Gastroesophageal sphincter (tissue), 4 donors: ENCODE measurements at regions not wholly inside any gene's neighbourhood (a gene's known extent, or its start where the extent isn't known, plus 50 kb on each side); places are given as distances from the start of the nearest gene placed in this dataset.

ENCODE experiments used
- ATAC-seq: fragments of 150-250 bp; one replicate; pipeline ENCODE4 v1.9.1; 2016; ENCODE audit warnings: mild to moderate bottlenecking, moderate library complexity
- H3K27ac ChIP-seq, 4 donors: fragments of 200-600 bp; sonication (generic) in 3 of 4; 1 replicate in 3 of 4; 2 replicates in 1 of 4; pipeline ENCODE4 v1.5.1; 2016 to 2019
- H3K27me3 ChIP-seq: fragments of 200-600 bp; sonication (generic); one replicate; pipeline ENCODE4 v1.5.1; 2019
- H3K36me3 ChIP-seq, 2 donors: fragments of 200-600 bp; sonication (generic); one replicate each; pipeline ENCODE4 v1.5.1; 2019; ENCODE audit warnings: control low read depth in 1 of 2
- H3K4me1 ChIP-seq, 3 donors: fragments of 200-600 bp; sonication (generic); 1 replicate in 2 of 3; 2 replicates in 1 of 3; pipeline ENCODE4 v1.5.1; 2016 to 2019; ENCODE audit warnings: control low read depth in 2 of 3
- H3K4me3 ChIP-seq, 2 donors: fragments of 200-600 bp; sonication (generic); one replicate each; pipeline ENCODE4 v1.5.1; 2019; ENCODE audit warnings: mild to moderate bottlenecking in 1 of 2, moderate library complexity in 1 of 2
- H3K9me3 ChIP-seq, 3 donors: fragments of 200-600 bp; sonication (generic); one replicate each; pipeline ENCODE4 v1.5.1; 2017 to 2019; ENCODE audit warnings: control low read depth in 2 of 3
- EP300 ChIP-seq: sonication (generic); formaldehyde crosslinking; IDR thresholded peaks from one replicate; pipeline ENCODE4 v1.6.1; 2017; ENCODE audit warnings: antibody characterized with exemption, mild to moderate bottlenecking
- POLR2A ChIP-seq, 2 donors: fragments of 450-650 bp; IDR thresholded peaks; one replicate each; pipeline ENCODE4 v1.6.1; 2017; ENCODE audit warnings: antibody characterized with exemption in 2 of 2, mild to moderate bottlenecking in 2 of 2, moderate library complexity in 1 of 2
- POLR2AphosphoS5 ChIP-seq: sonication (generic); formaldehyde crosslinking; IDR thresholded peaks from one replicate; pipeline ENCODE4 v1.6.1; 2017; ENCODE audit warnings: antibody characterized with exemption
- WGBS, 2 donors: methylation state at CpG; one replicate each; pipeline ENCODE4 v1.1.5; 2018; ENCODE audit warnings: low coverage in 1 of 2; 5-methylcytosine and 5-hydroxymethylcytosine counted together
- TF ChIP-seq, protein P1 (sequence below), 4 experiments: fragments of 200-600 bp in 2 of 4; fragments of 450-650 bp in 2 of 4; sonication (generic) in 1 of 4; IDR thresholded peaks; one replicate each; pipeline ENCODE4 v1.5.1; 2017 to 2019; ENCODE audit warnings: antibody characterized with exemption in 4 of 4, mild to moderate bottlenecking in 2 of 4, moderate library complexity in 2 of 4

DNA sequence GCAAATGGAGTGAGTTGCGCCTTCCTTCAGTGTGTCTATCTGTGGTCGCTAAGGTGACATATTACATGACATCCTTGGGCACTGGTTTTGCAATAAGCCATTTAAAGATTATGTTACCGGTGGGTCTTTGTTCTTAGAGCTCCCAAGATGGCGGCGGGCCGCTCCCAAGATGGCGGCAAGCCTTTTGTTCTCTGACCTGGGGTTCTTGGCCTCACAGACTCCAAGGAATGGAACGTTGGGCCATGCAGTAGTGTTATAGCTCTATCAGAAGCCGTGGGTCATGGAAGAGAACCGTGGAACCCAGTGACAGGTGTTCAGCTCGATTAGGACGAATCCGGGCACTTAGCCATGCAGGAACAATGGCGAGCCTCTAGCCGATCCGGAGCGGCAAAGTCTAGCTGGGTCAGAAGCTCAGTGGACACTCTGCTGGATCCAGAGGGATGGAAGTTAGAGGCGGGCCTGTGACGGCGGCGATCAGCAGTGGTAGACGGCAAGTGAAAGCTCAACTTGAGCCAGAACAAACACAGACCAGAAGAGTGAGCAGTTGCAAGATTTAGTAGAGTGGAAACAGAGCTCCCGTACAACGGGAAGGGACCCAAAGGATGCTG lies 188.6 kb downstream of the TEX29 start:
- Histone ChIP-seq H3K9me3 (no peaks in the 10 kb centered on the region), H3K4me3 (no peak overlapping the region), H3K27ac (no peak overlapping the region), H3K36me3 (no peaks in the 10 kb centered on the region), H3K27me3 (peaks cover 82% of the 10 kb centered on the region), H3K4me1 (no peaks in the 10 kb centered on the region)
- TF ChIP-seq, protein P1, sequence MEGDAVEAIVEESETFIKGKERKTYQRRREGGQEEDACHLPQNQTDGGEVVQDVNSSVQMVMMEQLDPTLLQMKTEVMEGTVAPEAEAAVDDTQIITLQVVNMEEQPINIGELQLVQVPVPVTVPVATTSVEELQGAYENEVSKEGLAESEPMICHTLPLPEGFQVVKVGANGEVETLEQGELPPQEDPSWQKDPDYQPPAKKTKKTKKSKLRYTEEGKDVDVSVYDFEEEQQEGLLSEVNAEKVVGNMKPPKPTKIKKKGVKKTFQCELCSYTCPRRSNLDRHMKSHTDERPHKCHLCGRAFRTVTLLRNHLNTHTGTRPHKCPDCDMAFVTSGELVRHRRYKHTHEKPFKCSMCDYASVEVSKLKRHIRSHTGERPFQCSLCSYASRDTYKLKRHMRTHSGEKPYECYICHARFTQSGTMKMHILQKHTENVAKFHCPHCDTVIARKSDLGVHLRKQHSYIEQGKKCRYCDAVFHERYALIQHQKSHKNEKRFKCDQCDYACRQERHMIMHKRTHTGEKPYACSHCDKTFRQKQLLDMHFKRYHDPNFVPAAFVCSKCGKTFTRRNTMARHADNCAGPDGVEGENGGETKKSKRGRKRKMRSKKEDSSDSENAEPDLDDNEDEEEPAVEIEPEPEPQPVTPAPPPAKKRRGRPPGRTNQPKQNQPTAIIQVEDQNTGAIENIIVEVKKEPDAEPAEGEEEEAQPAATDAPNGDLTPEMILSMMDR (IDR thresholded peaks at IDR 0.05): no peak
- TF ChIP-seq EP300: no peak
- 78% methylated on average over 13 to 16 of the region's 24 CpGs for WGBS, 2 donors
- no peak for ATAC-seq

DNA sequence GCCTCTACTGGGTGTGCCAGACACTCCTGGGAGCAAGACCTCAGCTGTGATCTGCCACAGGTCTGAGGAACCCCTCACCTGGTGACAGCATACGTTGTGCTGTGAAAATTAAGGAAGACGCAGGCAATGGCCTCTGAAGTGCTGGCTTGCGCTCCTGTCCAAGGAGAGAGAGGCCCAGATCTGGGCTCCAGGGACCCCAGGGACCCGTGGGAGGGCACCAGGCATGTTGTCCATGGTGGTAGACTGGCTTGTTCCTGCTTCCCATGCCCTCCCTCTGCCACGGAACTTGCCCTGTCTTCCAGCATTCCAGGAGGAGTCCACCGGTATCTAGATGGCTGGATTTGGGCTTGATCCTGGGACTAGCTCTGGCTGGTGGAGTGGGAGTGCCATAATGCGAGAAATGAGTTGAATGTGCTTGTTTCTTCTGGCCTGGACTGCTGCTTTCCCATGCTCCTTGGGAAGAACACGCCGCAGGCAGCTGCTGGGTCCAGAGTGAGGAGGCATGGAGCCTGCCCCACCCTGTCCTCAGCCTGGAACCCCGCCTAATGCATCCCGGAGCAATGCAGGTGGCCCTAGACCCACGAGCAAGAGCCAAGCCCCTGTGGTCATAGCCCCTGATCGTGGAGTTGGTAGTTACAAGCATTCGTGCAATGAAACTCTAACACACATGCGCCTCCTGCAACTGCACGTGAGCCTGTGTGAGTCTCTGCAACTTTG lies 190.2 kb downstream of the TEX29 start:
- Histone ChIP-seq H3K4me1 (no peaks in the 10 kb centered on the region), H3K9me3 (no peaks in the 10 kb centered on the region), H3K4me3 (no peak overlapping the region), H3K27me3 (peaks cover 82% of the 10 kb centered on the region), H3K36me3 (no peaks in the 10 kb centered on the region), H3K27ac (no peak overlapping the region)
- TF ChIP-seq, protein P1 (IDR thresholded peaks at IDR 0.05): no peak
- TF ChIP-seq POLR2AphosphoS5 (no peak), POLR2A (IDR thresholded peaks at IDR 0.05) (no peak), EP300 (no peak)
- WGBS, 2 donors: 73 to 80% methylated on average over 1 to 10 of the region's 16 CpGs
- no peak for ATAC-seq

DNA sequence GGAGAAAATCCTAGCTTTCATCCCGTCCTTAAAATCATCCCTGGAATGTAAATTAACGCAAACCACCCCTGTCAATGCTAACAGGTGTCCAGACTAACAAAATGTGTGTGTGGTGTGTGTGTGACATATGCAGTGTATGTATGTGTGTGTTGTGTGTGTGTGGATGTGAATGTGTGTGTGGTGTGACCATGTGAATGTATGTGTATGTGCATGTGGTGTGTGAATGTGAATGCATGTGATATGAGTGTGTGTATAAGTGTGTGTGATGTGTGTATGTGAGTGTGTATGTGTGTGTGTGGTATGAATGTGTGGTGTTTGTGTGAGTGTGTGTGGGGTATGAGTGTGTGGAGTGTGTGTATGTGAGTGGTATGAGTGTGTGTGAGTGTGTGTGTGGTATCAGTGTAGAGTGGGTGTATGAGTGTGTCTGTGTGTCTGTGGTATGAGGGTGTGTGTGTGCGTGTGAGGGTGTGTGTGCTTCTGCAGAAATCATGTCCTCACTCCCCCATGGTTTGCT lies 190.8 kb downstream of the TEX29 start:
- no peak overlapping the region for H3K27ac ChIP-seq
- no peak overlapping the region for H3K4me3 ChIP-seq
- H3K27me3 ChIP-seq: peaks cover 84% of the 10 kb centered on the region
- no peaks in the 10 kb centered on the region for H3K9me3 ChIP-seq
- no peaks in the 10 kb centered on the region for H3K4me1 ChIP-seq
- TF ChIP-seq, protein P1 (IDR thresholded peaks at IDR 0.05): no peak
- TF ChIP-seq EP300 (no peak), POLR2AphosphoS5 (no peak), POLR2A (IDR thresholded peaks at IDR 0.05) (no peak)
- peak; percentile 15 for ATAC-seq
- 64 to 79% methylated on average over 2 to 3 of the region's 3 CpGs for WGBS, 2 donors
- H3K36me3 ChIP-seq: no peaks in the 10 kb centered on the region

DNA sequence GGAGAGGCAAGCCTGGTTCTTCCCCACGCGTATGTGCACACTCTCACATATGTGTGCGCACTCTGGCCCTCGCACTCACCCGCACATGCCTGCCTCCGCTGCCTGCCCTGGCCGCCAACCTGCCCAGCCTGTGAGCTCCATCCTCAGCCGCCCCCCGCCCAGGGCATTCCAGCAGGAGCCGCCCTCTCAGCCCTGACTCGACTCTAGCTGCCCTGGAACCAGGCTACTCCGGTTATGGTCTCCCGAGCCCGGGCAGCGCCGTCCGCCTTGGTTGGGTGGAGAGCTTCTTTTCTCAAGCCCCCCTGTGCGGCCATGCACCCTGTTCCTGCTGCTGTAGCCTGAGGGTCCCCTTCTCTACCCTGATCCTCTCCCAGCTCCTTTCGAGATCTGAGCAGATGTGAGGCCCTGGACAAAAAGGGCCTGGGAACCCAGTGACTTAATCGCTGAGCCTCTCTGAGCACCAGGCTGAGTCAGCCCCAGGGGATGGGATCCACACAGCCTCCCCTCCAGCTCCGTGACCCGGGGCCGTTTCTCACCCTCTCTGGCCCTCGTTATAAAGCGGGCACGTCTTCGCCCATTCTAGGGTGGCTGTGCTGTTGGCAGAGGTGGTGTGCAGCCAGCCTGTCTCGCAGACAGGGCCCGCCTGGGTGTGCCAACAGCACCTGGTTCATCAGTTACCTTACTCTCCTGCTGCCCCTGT lies 191.5 kb downstream of the TEX29 start:
- H3K36me3 ChIP-seq: no peaks in the 10 kb centered on the region
- H3K9me3 ChIP-seq: no peaks in the 10 kb centered on the region
- TF ChIP-seq POLR2AphosphoS5 (no peak), POLR2A (IDR thresholded peaks at IDR 0.05) (no peak), EP300 (no peak)
- TF ChIP-seq, protein P1 (IDR thresholded peaks at IDR 0.05): no peak
- 78 to 80% methylated on average over 5 to 16 of the region's 29 CpGs for WGBS, 2 donors
- no peak overlapping the region for H3K27ac ChIP-seq
- peaks cover 83% of the 10 kb centered on the region for H3K27me3 ChIP-seq
- ATAC-seq: no peak
- no peak overlapping the region for H3K4me3 ChIP-seq
- H3K4me1 ChIP-seq: no peaks in the 10 kb centered on the region
